ENCODE measurements at regions not wholly inside any gene's neighbourhood (a gene's known extent, or its start where the extent isn't known, plus 50 kb on each side); places are given as distances from the start of the nearest gene placed in this dataset.

- no peak for DNase-seq
Observed at GRCh38 chr3:117589454-117589853, 879.9 kb downstream of the TUSC7 start.

DNA sequence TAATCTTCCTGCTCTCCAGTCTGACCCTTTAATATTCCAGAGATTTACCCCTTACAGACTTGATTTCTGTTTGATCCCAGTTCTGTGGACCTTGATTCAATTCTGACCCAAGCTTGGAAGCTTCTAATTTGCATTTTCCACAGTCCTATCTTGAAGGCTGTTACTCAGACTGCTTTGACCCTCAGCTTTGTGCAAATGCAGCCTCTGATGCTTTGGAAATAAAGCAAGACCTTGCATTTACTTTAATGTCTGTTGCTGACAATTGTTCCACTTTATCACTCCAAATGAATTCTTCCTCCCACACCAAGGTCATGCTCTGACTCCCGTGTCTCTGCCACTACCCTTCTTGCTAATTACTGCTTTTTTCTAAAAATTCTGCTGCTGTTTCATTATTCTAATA is 886.0 kb downstream of the TUSC7 start:
- DNase-seq: no peak

GRCh38 chr3:117596503-117596902 is 886.9 kb downstream of the TUSC7 start:
- no peak for DNase-seq

- no peak for DNase-seq
Observed at GRCh38 chr3:117597865-117598264, 888.3 kb downstream of the TUSC7 start.

GRCh38 chr3:117600112-117600511 is 890.5 kb downstream of the TUSC7 start:
- DNase-seq: no peak

GRCh38 chr3:117600666-117601065 is 891.1 kb downstream of the TUSC7 start:
- no peak for DNase-seq

- DNase-seq: no peak
Observed at GRCh38 chr3:117602058-117602644, 892.6 kb downstream of the TUSC7 start.

GRCh38 chr3:117603097-117603496 is 893.5 kb downstream of the TUSC7 start:
- no peak for DNase-seq

DNA sequence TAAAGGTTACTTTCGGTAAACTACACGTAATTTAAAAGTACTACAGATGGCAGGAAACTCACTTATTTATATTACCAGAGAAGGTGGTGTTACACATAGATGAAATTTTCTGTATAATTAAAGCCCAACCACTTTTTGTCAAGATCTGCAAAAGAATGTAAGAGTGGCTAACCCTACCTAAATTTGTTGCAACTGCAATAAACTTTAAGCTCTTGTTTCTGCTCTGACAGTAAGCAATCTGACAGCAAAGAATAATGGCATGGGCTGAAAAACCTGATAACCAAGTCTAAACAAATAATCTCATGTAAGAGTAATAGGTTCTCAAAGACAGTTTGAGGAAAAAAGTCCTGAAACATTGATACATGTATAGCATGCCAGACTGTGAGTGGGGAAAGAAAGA is 897.3 kb downstream of the TUSC7 start:
- no peak for DNase-seq

- no peak for DNase-seq
Observed at GRCh38 chr3:117609330-117609729, 899.8 kb downstream of the TUSC7 start.

DNA sequence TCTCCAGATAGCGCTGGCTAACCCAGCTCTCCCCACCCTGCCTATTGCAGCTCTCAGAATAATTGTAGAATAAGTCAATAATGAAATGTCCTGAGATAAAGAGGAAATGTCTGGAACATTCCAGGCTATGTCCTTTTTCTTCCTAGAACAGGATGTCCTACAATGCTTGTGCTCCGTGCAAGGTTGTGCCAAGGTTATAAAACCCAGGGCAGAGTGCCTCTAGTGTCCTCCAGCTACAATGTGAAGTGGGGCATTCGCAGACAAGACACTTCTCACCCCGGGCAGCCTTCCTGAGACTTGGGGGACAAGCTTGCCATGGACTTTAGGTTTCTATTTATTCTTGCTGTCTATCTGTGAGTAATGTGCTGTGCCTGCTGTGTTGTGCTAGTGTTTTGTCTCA is 900.6 kb downstream of the TUSC7 start:
- DNase-seq: no peak

DNA sequence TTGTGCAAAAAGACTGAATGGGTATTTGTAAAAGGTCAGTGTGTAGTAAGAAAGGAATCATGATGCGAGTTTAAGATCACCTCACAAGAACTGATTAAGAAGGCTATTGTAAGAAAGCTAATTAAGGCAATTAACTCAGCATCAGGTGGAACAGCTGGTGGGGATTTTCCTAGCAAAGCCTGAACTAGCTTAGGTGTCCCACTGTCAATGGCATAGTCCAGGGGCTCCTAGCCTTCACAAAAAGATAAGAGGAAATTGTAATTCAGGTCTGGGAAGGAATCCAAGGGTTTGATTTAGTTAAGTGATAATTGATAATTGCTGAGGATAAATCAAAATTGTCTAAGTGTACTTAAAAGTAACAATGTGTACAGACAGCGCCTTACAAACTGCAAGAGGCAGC is 901.6 kb downstream of the TUSC7 start:
- DNase-seq: no peak

- DNase-seq: no peak
Observed at GRCh38 chr3:117616227-117616626, 906.6 kb downstream of the TUSC7 start.

DNA sequence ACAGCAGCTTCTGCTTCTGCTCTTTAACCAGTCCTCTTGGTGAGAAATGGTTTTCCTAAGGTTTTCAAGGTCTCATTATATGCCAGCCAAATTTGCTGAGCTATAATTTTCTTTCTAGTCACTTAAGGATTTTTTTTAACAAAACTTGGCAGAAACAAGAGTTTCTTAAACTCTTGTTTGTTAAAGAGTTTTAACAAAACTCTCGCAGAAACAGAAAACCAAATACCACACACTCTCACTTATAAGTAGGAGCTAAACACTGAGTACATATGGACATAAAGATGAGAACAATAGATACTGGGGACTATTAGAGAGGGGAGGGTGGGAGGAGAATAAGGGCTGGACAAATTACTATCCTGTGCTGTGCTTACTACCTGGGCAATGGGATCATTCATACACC is 908.3 kb downstream of the TUSC7 start:
- no peak for DNase-seq

DNA sequence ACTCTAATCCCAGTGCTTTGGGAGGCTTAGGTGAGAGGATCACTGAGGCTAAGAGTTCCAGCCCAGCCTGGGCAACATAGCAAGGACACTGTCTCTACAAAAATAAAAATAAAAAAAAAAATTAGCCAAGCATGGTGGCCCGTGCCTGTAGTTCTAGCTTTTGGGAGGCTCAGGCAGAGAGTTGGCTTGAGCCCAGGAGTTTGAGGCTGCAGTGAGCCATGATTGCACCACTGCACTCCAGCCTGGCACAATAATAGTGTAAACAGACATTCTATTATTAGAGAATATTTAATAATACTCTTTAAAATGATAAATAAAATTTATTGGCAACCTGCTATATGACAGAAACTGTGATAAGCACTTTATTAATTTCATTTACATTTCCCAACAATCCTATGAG is 908.9 kb downstream of the TUSC7 start:
- DNase-seq: no peak

- no peak for DNase-seq
Observed at GRCh38 chr3:117619805-117620204, 910.2 kb downstream of the TUSC7 start.

DNA sequence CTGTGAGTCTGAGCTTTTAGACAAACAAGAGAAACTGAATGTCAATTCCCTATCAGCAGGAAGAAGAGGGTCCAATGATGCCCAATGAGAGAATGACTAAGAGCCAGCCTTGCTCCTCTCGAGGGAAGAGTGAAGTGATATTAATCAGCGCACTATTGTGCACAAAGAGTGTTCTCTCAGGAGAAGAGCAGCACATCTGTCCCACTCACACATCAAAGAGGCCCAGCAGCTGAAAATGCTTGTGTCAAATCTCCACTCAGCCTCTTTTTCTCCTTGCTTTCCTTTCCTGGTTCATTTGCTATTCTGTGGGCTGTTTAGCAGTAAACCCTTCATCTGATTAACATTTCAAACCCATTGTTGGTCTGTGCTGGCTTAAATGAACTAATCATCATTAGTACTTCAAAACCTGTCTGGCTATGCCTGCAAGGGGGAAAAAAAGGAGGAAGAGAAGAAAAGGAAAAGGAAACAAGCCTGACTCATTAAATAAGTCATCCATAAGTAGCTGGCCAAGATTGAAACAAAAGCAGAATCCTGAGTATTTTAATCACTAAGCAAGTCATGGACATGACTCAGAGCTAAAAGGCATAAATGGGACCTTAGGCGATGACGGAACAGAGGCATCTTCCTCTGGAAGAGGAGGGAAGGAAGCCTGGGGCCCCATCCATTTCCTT is 912.7 kb downstream of the TUSC7 start:
- no peak for DNase-seq

GRCh38 chr3:117624424-117624823 is 914.8 kb downstream of the TUSC7 start:
- DNase-seq: no peak

- DNase-seq: no peak
Observed at GRCh38 chr3:117625174-117625573, 915.6 kb downstream of the TUSC7 start.

- DNase-seq: no peak
Observed at GRCh38 chr3:117626577-117626976, 917.0 kb downstream of the TUSC7 start.

- DNase-seq: no peak
Observed at GRCh38 chr3:117628823-117629291, 919.3 kb downstream of the TUSC7 start.

GRCh38 chr3:117629505-117629904 is 919.9 kb downstream of the TUSC7 start:
- DNase-seq: no peak

DNA sequence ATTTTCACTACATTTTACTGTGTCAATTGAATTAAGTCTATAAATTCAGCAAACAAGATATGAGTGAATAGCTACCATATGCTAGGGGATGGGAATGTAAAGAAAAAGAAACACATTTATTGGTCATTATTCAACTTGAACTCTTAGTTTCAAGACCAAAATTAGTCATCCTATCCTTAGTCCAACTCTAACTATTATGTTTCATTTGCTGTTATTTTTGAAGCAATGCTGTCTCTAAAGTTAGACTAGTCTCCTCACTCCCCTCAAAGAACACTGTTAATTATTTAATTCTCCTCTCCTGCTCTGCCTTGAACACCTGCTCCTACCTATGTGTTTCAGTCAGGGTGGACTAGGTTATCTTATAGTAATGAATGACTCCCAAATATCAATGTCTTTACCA is 920.9 kb downstream of the TUSC7 start:
- DNase-seq: no peak

DNA sequence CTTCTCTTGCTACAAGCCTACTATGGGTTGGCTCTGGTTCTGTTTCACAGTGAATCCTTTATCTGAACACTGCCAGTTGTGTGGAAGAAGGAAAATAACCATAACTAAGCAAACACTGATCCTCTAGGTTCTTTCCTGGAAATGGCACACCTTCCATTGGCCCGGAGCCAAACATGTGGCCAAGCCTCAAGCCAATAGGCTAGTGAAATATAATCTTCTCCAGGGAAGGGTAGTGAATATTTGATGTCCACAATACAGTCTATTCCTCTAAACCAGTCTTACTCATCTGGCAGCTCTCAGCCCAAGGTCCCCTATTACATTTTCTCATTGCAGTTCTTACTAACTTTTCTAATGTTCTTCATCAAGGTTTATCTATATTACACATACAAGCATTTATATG is 921.3 kb downstream of the TUSC7 start:
- no peak for DNase-seq

DNA sequence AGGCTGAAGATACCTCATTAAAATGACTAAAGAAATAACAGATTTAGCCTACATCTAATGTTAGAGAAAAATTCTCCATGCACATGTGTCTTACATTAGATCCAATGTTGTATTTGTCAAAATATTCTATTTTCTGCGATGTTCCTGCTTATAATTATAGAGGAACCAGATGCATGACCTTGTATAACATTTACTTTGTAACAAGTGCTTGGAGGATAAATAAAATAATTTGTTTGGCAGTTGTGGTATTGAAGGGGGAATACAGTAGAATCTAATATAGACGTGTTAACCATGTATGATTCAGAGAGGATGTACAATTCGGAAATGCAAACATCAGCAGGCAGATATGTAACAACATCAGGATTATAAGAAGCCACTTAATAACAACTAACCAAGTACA is 922.2 kb downstream of the TUSC7 start:
- no peak for DNase-seq

Measured in activated T-cell treated with anti-CD3 and anti-CD28 coated beads, Interleukin-2, amount 50 U/mL, for 1 hour (primary cell).